GM21390 (cell line): ENCODE measurements at regions not wholly inside any gene's neighbourhood (a gene's known extent, or its start where the extent isn't known, plus 50 kb on each side); places are given as distances from the start of the nearest gene placed in this dataset.

Source experiments
- ATAC-seq: cut with Tn5 transposase; IDR thresholded peaks from one replicate; pipeline ENCODE4 v1.9.1; 2021; ENCODE audit not compliant: unreplicated experiment

GRCh38 chr2:117763804-117764203, 50.7 kb upstream of the DDX18 start:
- no peak for ATAC-seq
